B cell (primary cell): ENCODE measurements at regions not wholly inside any gene's neighbourhood (a gene's known extent, or its start where the extent isn't known, plus 50 kb on each side); places are given as distances from the start of the nearest gene placed in this dataset.

Source experiments
- ATAC-seq: fragments of 200-7000 bp; cut with Tn5 transposase; one replicate; pipeline ENCODE4 v1.10.0; 2021; ENCODE audit warnings: low read depth, mild to moderate bottlenecking, moderate number of reproducible peaks, moderate library complexity
- CTCF ChIA-PET: fragments of 350-600 bp; sonication (Branson Sonifier 250); formaldehyde crosslinking; loops from one replicate; lab custom pipeline; 2021; ENCODE audit warnings: antibody characterized with exemption, inconsistent platforms; lab: Charles Lee
- POLR2A ChIA-PET: fragments of 350-600 bp; sonication (Branson Sonifier 250); formaldehyde crosslinking; loops from one replicate; lab custom pipeline; 2021; ENCODE audit warnings: antibody characterized with exemption; lab: Charles Lee
- DNase-seq: peaks from one replicate; pipeline ENCODE4 v3.0.0; 2013
- H2AFZ ChIP-seq: 2 replicates; pipeline ENCODE4 v1.6.1; 2012; ENCODE audit warnings: mild to moderate bottlenecking, low read depth, low read length; ENCODE audit not compliant: insufficient read depth, poor library complexity, severe bottlenecking
- H3K27ac ChIP-seq, 2 donors: 1 replicate in 1 of 2; 2 replicates in 1 of 2; pipeline ENCODE4 v1.5.1; 2012 to 2013; ENCODE audit warnings: low read length in 2 of 2, mild to moderate bottlenecking in 2 of 2, moderate library complexity in 1 of 2
- H3K27me3 ChIP-seq, 4 experiments: fragments of 200-600 bp in 1 of 4; sonication (generic) in 1 of 4; replicated peaks in 1 of 4; 1 replicate in 2 of 4; 2 replicates in 2 of 4; pipeline versions ENCODE4 v1.6.1 to v1.7.0; 2013 to 2016; ENCODE audit warnings: low read length in 3 of 4, mild to moderate bottlenecking in 2 of 4, mixed read lengths in 1 of 4, moderate library complexity in 1 of 4; ENCODE audit not compliant: insufficient read depth in 4 of 4, control insufficient read depth in 3 of 4; ENCODE audit errors: control extremely low read depth in 1 of 4
- H3K36me3 ChIP-seq, 2 experiments: replicated peaks in 1 of 2; 1 replicate in 1 of 2; 2 replicates in 1 of 2; pipeline versions ENCODE4 v1.6.1 to v1.7.1; 2013; ENCODE audit warnings: low read length in 1 of 2; ENCODE audit not compliant: insufficient read depth in 2 of 2, control insufficient read depth in 1 of 2; ENCODE audit errors: control extremely low read depth in 1 of 2, extremely low read depth in 1 of 2
- H3K4me1 ChIP-seq, 2 donors: fragments of 200-600 bp in 1 of 2; sonication (generic) in 1 of 2; 1 replicate in 1 of 2; 2 replicates in 1 of 2; pipeline versions ENCODE4 v1.5.1 to v1.6.1; 2013 to 2017; ENCODE audit warnings: low read length in 2 of 2; ENCODE audit not compliant: control insufficient read depth in 2 of 2, insufficient read depth in 2 of 2
- H3K4me2 ChIP-seq: replicated peaks from 2 replicates; pipeline ENCODE3; 2012; ENCODE audit warnings: mild to moderate bottlenecking, low read depth, low read length; ENCODE audit not compliant: poor library complexity, severe bottlenecking
- H3K4me3 ChIP-seq, 5 experiments: fragments of 200-600 bp in 1 of 5; sonication (generic) in 1 of 5; 1 replicate in 3 of 5; 2 replicates in 2 of 5; pipeline versions ENCODE4 v1.5.1 to v1.7.0; 2011 to 2016; ENCODE audit warnings: low read length in 4 of 5, mild to moderate bottlenecking in 4 of 5, low read depth in 2 of 5, control low read depth in 1 of 5, moderate library complexity in 1 of 5; ENCODE audit not compliant: insufficient read depth in 1 of 5; ENCODE audit errors: control extremely low read depth in 1 of 5, extremely low read depth in 1 of 5
- H3K79me2 ChIP-seq: fragments of 200-600 bp; sonication (generic); one replicate; pipeline ENCODE4 v1.6.0; 2016; ENCODE audit warnings: low read length; ENCODE audit not compliant: control insufficient read depth, insufficient read depth
- H3K9ac ChIP-seq: fragments of 200-600 bp; sonication (generic); 2 replicates; pipeline ENCODE4 v1.6.1; 2017; ENCODE audit warnings: mild to moderate bottlenecking, low read length, moderate library complexity
- H3K9me3 ChIP-seq, 3 donors: one replicate each; pipeline versions ENCODE4 v1.6.1 to v1.7.1; 2013; ENCODE audit warnings: low read length in 2 of 3; ENCODE audit not compliant: control insufficient read depth in 2 of 3, insufficient read depth in 1 of 3; ENCODE audit errors: control extremely low read depth in 1 of 3
- H4K20me1 ChIP-seq: 2 replicates; pipeline ENCODE4 v1.6.0; 2012; ENCODE audit warnings: mild to moderate bottlenecking, low read length; ENCODE audit not compliant: insufficient read depth, control insufficient read depth, poor library complexity, severe bottlenecking
- H3K27ac Mint-ChIP-seq: one replicate; pipeline ENCODE4 v1.8.0; 2021; ENCODE audit warnings: mixed read lengths
- H3K27me3 Mint-ChIP-seq: one replicate; pipeline ENCODE4 v1.8.0; 2021; ENCODE audit warnings: mixed read lengths
- H3K4me1 Mint-ChIP-seq: one replicate; pipeline ENCODE4 v1.8.0; 2021; ENCODE audit warnings: mixed read lengths
- H3K4me3 Mint-ChIP-seq: one replicate; pipeline ENCODE4 v1.8.0; 2021; ENCODE audit warnings: mixed read lengths
- H3K9me3 Mint-ChIP-seq: one replicate; pipeline ENCODE4 v1.8.0; 2022; ENCODE audit warnings: mixed read lengths; ENCODE audit not compliant: insufficient read depth
- EZH2 ChIP-seq: IDR thresholded peaks from 2 replicates; pipeline ENCODE4 v1.6.1; 2012; ENCODE audit warnings: borderline replicate concordance, low read depth, mild to moderate bottlenecking, moderate library complexity, low read length; ENCODE audit not compliant: insufficient read depth, poor library complexity, severe bottlenecking
- WGBS: methylation state at CpG from one replicate; pipeline ENCODE4 v1.1.5; 2013; ENCODE audit warnings: missing lambda C conversion rate; ENCODE audit not compliant: insufficient coverage; 5-methylcytosine and 5-hydroxymethylcytosine counted together
- intact Hi-C: fragments of 100-400 bp; cut with micrococcal nuclease; formaldehyde crosslinking; loops from one replicate; pipeline ENCODE4 v1.10.0; 2022
- TF ChIP-seq, protein P1 (sequence below): fragments of 200-600 bp; IDR thresholded peaks from one replicate; pipeline ENCODE4 v1.8.0; 2022; ENCODE audit warnings: antibody characterized with exemption, mild to moderate bottlenecking

DNA sequence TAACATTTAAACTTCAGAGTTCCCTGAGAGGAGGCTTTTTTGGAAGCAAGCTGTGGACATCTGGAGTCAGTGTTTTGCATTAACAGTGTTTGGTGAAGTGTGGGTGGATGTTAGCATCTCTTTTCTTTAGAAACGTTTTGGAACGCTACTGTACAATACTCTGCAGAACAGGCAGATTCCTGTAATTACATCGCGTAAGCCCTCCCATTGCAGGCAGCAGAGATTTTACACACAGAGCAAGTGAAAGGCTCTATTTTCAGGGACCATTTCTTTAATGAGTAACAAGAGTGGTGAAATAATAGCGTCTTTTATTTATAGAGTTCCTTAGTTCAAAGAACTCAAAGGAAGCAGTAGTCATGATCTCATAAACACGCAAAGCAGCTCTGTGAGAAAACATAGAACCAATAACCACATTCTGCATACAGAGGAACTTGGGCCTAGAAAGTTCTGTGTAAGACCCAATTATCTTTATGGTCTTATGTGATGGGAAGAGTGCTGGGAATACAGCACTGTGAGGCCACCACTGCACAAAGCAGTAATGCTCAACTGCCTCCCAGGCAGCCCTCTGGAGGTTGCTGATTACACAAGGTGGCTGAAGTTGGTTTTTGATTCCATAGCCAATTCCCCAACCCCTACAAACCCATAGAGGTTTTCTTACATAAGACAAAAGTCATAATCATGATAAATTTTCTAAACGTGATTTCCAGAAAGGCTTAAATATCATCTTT lies 298.7 kb upstream of the EPHA5 start:
- intact Hi-C loops: no loop called here
- no peaks in the 10 kb centered on the region for H3K9me3 ChIP-seq
- H3K36me3 ChIP-seq: no peaks in the 10 kb centered on the region
- Mint-ChIP-seq H3K4me1 (no peaks in the 10 kb centered on the region), H3K27ac (no peak overlapping the region), H3K9me3 (no peaks in the 10 kb centered on the region), H3K4me3 (no peak overlapping the region), H3K27me3 (no peaks in the 10 kb centered on the region)
- CTCF ChIA-PET: no interaction called here
- DNase-seq (no peak), ATAC-seq (no peak)
- WGBS: 72% methylated on average over 3 of the region's 7 CpGs
- no peak overlapping the region for H3K4me2 ChIP-seq
- TF ChIP-seq, protein P1, sequence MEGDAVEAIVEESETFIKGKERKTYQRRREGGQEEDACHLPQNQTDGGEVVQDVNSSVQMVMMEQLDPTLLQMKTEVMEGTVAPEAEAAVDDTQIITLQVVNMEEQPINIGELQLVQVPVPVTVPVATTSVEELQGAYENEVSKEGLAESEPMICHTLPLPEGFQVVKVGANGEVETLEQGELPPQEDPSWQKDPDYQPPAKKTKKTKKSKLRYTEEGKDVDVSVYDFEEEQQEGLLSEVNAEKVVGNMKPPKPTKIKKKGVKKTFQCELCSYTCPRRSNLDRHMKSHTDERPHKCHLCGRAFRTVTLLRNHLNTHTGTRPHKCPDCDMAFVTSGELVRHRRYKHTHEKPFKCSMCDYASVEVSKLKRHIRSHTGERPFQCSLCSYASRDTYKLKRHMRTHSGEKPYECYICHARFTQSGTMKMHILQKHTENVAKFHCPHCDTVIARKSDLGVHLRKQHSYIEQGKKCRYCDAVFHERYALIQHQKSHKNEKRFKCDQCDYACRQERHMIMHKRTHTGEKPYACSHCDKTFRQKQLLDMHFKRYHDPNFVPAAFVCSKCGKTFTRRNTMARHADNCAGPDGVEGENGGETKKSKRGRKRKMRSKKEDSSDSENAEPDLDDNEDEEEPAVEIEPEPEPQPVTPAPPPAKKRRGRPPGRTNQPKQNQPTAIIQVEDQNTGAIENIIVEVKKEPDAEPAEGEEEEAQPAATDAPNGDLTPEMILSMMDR: no peak
- no peak for TF ChIP-seq EZH2
- H2AFZ ChIP-seq: no peak overlapping the region
- no peaks in the 10 kb centered on the region for H3K27me3 ChIP-seq
- no peak overlapping the region for H3K4me3 ChIP-seq
- no peak overlapping the region for H3K9ac ChIP-seq
- H3K4me1 ChIP-seq: no peaks in the 10 kb centered on the region
- no peaks in the 10 kb centered on the region for H4K20me1 ChIP-seq
- no peak overlapping the region for H3K27ac ChIP-seq
- H3K79me2 ChIP-seq: no peaks in the 10 kb centered on the region
- POLR2A ChIA-PET: no interaction called here

DNA sequence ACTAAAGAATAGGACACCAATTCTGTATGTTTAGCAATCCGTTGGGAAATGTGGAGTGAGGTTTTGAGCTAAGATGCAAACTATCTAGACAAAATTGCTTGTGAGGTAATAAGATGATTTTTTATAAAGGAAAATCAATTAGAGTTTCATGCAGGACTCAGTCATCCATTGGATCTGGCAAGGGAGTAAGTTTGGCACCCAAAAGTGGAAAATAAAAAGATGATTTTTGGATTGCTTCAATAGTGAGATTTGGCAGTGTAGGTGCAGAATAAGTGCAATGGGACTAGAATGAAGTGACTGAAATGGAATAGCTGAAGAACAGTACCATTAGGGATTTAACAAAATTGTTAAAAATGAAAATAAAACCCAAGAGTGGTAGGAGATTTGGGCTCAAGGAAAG lies 290.5 kb upstream of the EPHA5 start:
- DNase-seq (no peak), ATAC-seq (no peak)
- intact Hi-C loops: no loop called here
- Mint-ChIP-seq H3K27me3 (no peaks in the 10 kb centered on the region), H3K9me3 (no peaks in the 10 kb centered on the region), H3K4me3 (no peak overlapping the region), H3K4me1 (no peaks in the 10 kb centered on the region), H3K27ac (no peak overlapping the region)
- H3K36me3 ChIP-seq: no peaks in the 10 kb centered on the region
- H3K9me3 ChIP-seq: no peaks in the 10 kb centered on the region
- CTCF ChIA-PET: no interaction called here
- POLR2A ChIA-PET: no interaction called here
- no peak overlapping the region for H2AFZ ChIP-seq
- no peaks in the 10 kb centered on the region for H3K27me3 ChIP-seq
- no peaks in the 10 kb centered on the region for H4K20me1 ChIP-seq
- no peak overlapping the region for H3K9ac ChIP-seq
- no peaks in the 10 kb centered on the region for H3K4me1 ChIP-seq
- TF ChIP-seq, protein P1: no peak
- TF ChIP-seq EZH2: no peak
- H3K27ac ChIP-seq: no peak overlapping the region
- no peak overlapping the region for H3K4me3 ChIP-seq
- WGBS: 70% methylated on average over 1 of the region's 1 CpG
- no peaks in the 10 kb centered on the region for H3K79me2 ChIP-seq
- H3K4me2 ChIP-seq: no peak overlapping the region
